IPS DF 6.9 (cell line): ENCODE measurements at regions not wholly inside any gene's neighbourhood (a gene's known extent, or its start where the extent isn't known, plus 50 kb on each side); places are given as distances from the start of the nearest gene placed in this dataset.
"Not testable (repeated sequence)": the region's sequence is repeated elsewhere in the genome, so short reads cannot be mapped to it uniquely, and the experiment has no call there.

Experiments
- DNase-seq: peaks from one replicate; pipeline ENCODE4 v3.0.0-alpha.2; 2013; ENCODE audit warnings: low read depth, low spot score
- H3K27ac ChIP-seq: one replicate; pipeline ENCODE4 v1.5.1; 2013; ENCODE audit warnings: low read length, control low read depth
- H3K27me3 ChIP-seq: 2 replicates; pipeline ENCODE4 v1.6.1; 2013; ENCODE audit warnings: mild to moderate bottlenecking, low read length; ENCODE audit not compliant: control insufficient read depth, insufficient read depth
- H3K36me3 ChIP-seq: 2 replicates; pipeline ENCODE4 v1.6.1; 2013; ENCODE audit warnings: low read length; ENCODE audit not compliant: control insufficient read depth, insufficient read depth
- H3K4me1 ChIP-seq: 2 replicates; pipeline ENCODE4 v1.6.1; 2013; ENCODE audit warnings: low read length; ENCODE audit not compliant: control insufficient read depth, insufficient read depth
- H3K4me3 ChIP-seq: 2 replicates; pipeline ENCODE4 v1.5.1; 2013; ENCODE audit warnings: mild to moderate bottlenecking, low read length
- H3K9me3 ChIP-seq: 2 replicates; pipeline ENCODE4 v1.6.1; 2013; ENCODE audit warnings: low read length, inconsistent platforms; ENCODE audit not compliant: control insufficient read depth, insufficient read depth
- WGBS: extraction: QIAGEN DNeasy Blood & Tissue Kit; methylation state at CpG from one replicate; pipeline ENCODE4 v1.1.7; 2013; ENCODE audit warnings: mixed read lengths, missing lambda C conversion rate; ENCODE audit not compliant: insufficient read length, insufficient coverage; 5-methylcytosine and 5-hydroxymethylcytosine counted together

DNA sequence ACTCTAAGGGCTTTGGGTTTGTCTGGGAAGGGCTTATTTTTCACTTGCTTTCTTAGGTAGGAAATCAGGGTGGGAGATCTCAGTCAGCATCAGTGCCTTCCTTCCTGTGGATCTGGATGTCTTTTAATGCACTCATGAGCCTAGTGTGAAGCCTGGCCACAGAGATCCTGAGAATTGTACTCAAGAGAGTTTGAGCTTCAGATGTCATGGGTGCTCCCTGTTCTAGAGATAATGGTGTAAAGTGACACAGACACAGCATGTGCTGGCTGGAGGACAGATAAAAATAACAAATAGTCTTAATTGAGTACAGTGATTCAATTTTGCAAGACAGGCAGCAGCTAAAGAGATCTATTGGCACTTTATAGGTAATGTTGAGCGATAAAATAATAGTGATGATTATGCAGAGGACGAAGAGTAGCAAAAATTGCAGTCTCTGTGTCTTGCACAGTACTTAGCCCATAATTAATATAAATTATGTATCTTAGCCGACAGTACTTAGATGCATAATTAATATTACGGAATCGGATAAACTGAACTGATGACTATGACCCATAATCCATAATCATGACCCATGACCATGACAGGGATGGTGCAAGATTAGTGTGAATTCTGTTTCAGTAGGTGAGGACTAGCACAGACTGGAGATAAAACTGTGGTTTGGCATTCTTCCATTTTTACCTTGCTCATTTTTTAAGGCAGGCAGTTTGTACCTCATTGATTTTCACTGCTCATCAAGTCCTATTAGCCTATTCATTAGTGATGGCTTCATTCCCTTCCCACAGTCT lies 408.7 kb upstream of the PIK3R1 start:
- no CpG with 5 or more reads among the region's 5 CpGs for WGBS
- H3K27ac ChIP-seq: no peak overlapping the region
- no peaks in the 10 kb centered on the region for H3K27me3 ChIP-seq
- H3K9me3 ChIP-seq: no peaks in the 10 kb centered on the region; the same call in 1 of the 2 replicates
- DNase-seq: no peak
- no peaks in the 10 kb centered on the region for H3K36me3 ChIP-seq
- H3K4me1 ChIP-seq: peaks cover 2% of the 10 kb centered on the region; the same call in 1 of the 2 replicates
- H3K4me3 ChIP-seq: no peak overlapping the region

- Histone ChIP-seq H3K36me3 (no peaks in the 10 kb centered on the region), H3K4me1 (peaks cover 2% of the 10 kb centered on the region; the same call in 1 of the 2 replicates), H3K27me3 (no peaks in the 10 kb centered on the region), H3K27ac (no peak overlapping the region), H3K9me3 (no peaks in the 10 kb centered on the region; the same call in 1 of the 2 replicates), H3K4me3 (no peak overlapping the region)
- no CpG with 5 or more reads among the region's 4 CpGs for WGBS
- no peak for DNase-seq
These were observed 409.7 kb upstream of the PIK3R1 start for GRCh38 chr5:67805666-67806348.

DNA sequence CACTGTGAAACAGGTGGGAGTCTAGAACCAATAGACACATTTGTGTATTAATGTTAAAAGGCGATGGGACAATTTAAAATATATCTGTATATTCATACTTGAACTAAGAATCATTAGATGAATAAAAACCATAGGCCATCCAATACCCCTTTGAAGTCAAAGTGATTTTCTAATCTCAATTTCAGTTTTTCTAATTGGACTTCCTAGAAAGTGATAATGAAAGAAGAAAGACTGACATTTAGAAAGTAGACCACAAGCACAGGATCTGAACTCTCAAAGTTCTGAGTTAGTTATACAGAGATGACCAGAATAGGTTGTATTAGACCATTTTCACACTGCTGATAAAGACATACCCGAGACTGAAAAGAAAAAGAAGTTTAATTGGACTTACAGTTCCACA lies 412.8 kb upstream of the PIK3R1 start:
- WGBS: no CpG with 5 or more reads among the region's 2 CpGs
- Histone ChIP-seq H3K4me1 (peaks cover 2% of the 10 kb centered on the region; the same call in 1 of the 2 replicates), H3K27me3 (no peaks in the 10 kb centered on the region), H3K9me3 (no peaks in the 10 kb centered on the region; the same call in 1 of the 2 replicates), H3K4me3 (no peak overlapping the region), H3K27ac (no peak overlapping the region), H3K36me3 (no peaks in the 10 kb centered on the region)
- DNase-seq: no peak

DNA sequence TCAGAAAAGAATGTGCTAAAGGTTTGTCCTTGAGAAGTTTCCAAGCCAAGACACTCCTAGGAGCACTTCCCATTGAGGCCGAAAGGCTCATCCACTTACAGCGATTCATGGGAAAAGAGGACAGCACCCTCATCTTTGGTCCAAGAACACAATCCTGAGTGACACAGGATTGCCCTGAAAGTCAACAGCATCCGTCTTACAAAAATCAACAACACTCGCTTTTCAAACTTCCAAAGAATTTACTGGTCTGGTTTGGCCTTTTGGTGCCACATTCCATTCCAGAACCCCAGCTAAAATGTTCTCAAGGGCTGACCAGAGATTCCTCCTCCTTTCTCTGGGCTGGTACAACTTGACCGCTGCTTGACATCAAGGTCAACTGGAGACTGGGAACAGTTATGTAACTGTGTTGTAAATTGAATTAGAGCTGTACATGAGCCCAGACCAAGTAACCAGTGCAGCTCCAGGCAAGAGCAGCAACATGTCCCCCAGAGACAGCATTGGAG lies 415.8 kb upstream of the PIK3R1 start:
- Histone ChIP-seq H3K36me3 (no peaks in the 10 kb centered on the region), H3K4me1 (no peaks in the 10 kb centered on the region), H3K9me3 (no peaks in the 10 kb centered on the region; the same call in 1 of the 2 replicates), H3K27ac (no peak overlapping the region), H3K27me3 (no peaks in the 10 kb centered on the region), H3K4me3 (no peak overlapping the region)
- no CpG with 5 or more reads among the region's 5 CpGs for WGBS
- DNase-seq: no peak

- H3K9me3 ChIP-seq, H3K36me3 ChIP-seq, DNase-seq, H3K27ac ChIP-seq, H3K4me1 ChIP-seq, H3K27me3 ChIP-seq, H3K4me3 ChIP-seq: not testable (repeated sequence)
- no CpG with 5 or more reads among the region's 5 CpGs for WGBS
These were observed 417.1 kb upstream of the PIK3R1 start for GRCh38 chr5:67798470-67798869.

DNA sequence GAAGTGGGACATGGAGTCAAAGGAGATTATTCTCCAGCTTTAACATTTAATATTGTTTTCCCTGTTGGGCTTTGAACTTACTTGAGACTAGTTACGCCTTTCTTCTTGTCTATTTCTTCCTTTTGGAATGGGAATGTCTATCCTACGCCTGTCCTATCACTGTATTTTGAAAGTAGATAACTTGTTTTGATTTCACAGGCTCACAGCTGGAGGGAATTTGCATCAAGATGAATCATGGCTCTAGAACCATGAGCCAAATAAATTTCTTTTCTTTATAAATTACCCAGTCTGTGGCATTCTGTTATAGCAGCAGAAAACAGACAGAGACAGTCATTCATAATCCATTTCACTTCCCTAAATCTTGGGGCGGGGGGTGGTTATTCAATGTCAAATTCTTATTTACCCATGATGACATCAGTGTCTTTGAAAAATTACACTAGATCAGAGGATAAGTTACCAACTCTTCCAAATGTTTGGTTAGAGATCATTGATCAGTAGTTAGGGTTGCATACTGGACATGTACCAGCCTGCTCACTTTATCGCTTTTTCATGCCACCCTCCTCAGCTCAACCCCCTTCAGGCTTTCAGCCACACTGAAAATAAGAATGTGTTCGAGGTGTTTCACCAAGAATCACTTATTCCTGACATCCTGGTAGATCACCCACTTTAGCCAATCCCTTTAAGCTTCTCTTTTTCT lies 419.6 kb upstream of the PIK3R1 start:
- no peaks in the 10 kb centered on the region for H3K9me3 ChIP-seq
- H3K4me1 ChIP-seq: no peaks in the 10 kb centered on the region
- H3K4me3 ChIP-seq: no peak overlapping the region
- H3K27ac ChIP-seq: no peak overlapping the region
- H3K36me3 ChIP-seq: no peaks in the 10 kb centered on the region
- WGBS: no CpG with 5 or more reads among the region's 5 CpGs
- DNase-seq: no peak
- H3K27me3 ChIP-seq: no peaks in the 10 kb centered on the region

DNA sequence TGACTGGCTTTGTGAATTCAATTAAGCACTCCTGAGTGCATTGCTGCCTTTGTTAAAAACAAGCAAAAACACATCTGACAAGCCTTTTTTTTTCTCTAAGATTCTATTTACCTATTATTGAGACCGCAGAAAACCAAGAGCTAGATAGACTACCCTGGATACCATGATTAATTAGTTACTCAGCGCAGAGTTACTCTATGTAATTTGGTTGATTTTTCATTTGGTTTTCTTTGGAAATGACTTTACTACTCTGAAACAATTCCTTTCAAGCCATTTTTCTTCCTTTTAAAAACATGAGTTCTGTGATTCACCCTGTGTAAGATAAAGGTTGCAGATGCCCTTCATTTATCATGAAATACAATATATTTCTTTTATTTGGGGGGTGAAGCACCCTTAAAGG lies 421.6 kb upstream of the PIK3R1 start:
- Histone ChIP-seq H3K27me3 (no peaks in the 10 kb centered on the region), H3K36me3 (no peaks in the 10 kb centered on the region), H3K9me3 (no peaks in the 10 kb centered on the region), H3K27ac (no peak overlapping the region), H3K4me3 (no peak overlapping the region), H3K4me1 (no peaks in the 10 kb centered on the region)
- WGBS: no CpG with 5 or more reads among the region's 2 CpGs
- DNase-seq: no peak

GRCh38 chr5:67793418-67793817 lies 422.1 kb upstream of the PIK3R1 start:
- Histone ChIP-seq H3K4me3 (no peak overlapping the region), H3K4me1 (no peaks in the 10 kb centered on the region), H3K27ac (no peak overlapping the region), H3K36me3 (no peaks in the 10 kb centered on the region), H3K9me3 (no peaks in the 10 kb centered on the region), H3K27me3 (no peaks in the 10 kb centered on the region)
- no CpG with 5 or more reads among the region's 1 CpG for WGBS
- DNase-seq: no peak

- WGBS: no CpG with 5 or more reads among the region's 3 CpGs
These were observed 422.7 kb upstream of the PIK3R1 start for GRCh38 chr5:67792891-67793290.

DNA sequence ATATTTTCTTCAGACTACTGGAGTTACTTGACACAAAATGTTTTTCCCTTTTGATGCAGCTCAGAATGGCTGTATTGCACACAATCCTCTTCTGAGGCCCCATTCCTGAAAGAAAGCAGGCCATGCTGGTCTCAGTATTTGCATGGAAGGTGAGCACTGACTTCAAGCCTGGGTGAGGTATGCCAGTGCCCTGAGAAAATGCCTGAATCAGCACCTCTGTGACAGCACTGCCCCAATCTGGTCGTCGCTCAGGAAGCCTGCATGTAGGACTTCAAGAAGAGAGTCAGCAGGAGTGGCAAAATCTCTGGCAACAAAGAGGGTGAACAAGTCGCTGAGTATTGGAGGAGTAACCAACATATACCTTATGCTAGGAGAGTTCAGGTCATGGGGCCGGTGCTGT lies 425.2 kb upstream of the PIK3R1 start:
- Histone ChIP-seq H3K36me3 (no peaks in the 10 kb centered on the region), H3K4me1 (no peaks in the 10 kb centered on the region), H3K27me3 (no peaks in the 10 kb centered on the region), H3K27ac (no peak overlapping the region), H3K9me3 (no peaks in the 10 kb centered on the region), H3K4me3 (no peak overlapping the region)
- WGBS: no CpG with 5 or more reads among the region's 4 CpGs
- no peak for DNase-seq

More at GRCh38 chr5:67792891-67793290, 422.7 kb upstream of the PIK3R1 start:
- Histone ChIP-seq H3K27ac (no peak overlapping the region), H3K4me3 (no peak overlapping the region), H3K4me1 (no peaks in the 10 kb centered on the region), H3K9me3 (no peaks in the 10 kb centered on the region), H3K36me3 (no peaks in the 10 kb centered on the region), H3K27me3 (no peaks in the 10 kb centered on the region)
- DNase-seq: no peak
